Trophoblast cell (in vitro differentiated cells and primary cell): ENCODE measurements at regions not wholly inside any gene's neighbourhood (a gene's known extent, or its start where the extent isn't known, plus 50 kb on each side); places are given as distances from the start of the nearest gene placed in this dataset.

Experiments used
- DNase-seq, 2 donors: peaks; one replicate each; pipeline ENCODE4 v3.0.0-alpha.2; 2016
- H2AFZ ChIP-seq: 2 replicates; pipeline ENCODE4 v1.6.1; 2013; ENCODE audit warnings: low read length, moderate library complexity, mild to moderate bottlenecking; ENCODE audit not compliant: insufficient read depth, poor library complexity
- H2AK5ac ChIP-seq: 2 replicates; pipeline ENCODE4 v1.6.1; 2013; ENCODE audit warnings: mild to moderate bottlenecking, low read length
- H2BK120ac ChIP-seq: 2 replicates; pipeline ENCODE4 v1.6.1; 2013; ENCODE audit warnings: low read length, mild to moderate bottlenecking, moderate library complexity; ENCODE audit not compliant: insufficient read depth, poor library complexity
- H2BK12ac ChIP-seq: 2 replicates; pipeline ENCODE4 v1.6.1; 2013; ENCODE audit warnings: mild to moderate bottlenecking, low read length, moderate library complexity
- H2BK5ac ChIP-seq: 2 replicates; pipeline ENCODE4 v1.6.1; 2013; ENCODE audit warnings: low read length, low read depth, moderate library complexity, mild to moderate bottlenecking; ENCODE audit not compliant: poor library complexity
- H3K14ac ChIP-seq: 2 replicates; pipeline ENCODE4 v1.6.1; 2013; ENCODE audit warnings: mild to moderate bottlenecking, low read length
- H3K18ac ChIP-seq: 2 replicates; pipeline ENCODE4 v1.6.1; 2013; ENCODE audit warnings: mild to moderate bottlenecking, low read length
- H3K23ac ChIP-seq: 2 replicates; pipeline ENCODE4 v1.6.1; 2013; ENCODE audit warnings: low read length
- H3K27ac ChIP-seq: 2 replicates; pipeline ENCODE4 v1.5.1; 2013; ENCODE audit warnings: low read depth, mild to moderate bottlenecking, inconsistent platforms, low read length, moderate library complexity
- H3K27me3 ChIP-seq: 2 replicates; pipeline ENCODE4 v1.6.1; 2013; ENCODE audit warnings: inconsistent platforms, mild to moderate bottlenecking, low read length, moderate library complexity; ENCODE audit not compliant: insufficient read depth
- H3K36me3 ChIP-seq, 2 experiments: 1 replicate in 1 of 2; 2 replicates in 1 of 2; pipeline ENCODE4 v1.6.1; 2013; ENCODE audit warnings: low read length in 2 of 2, mild to moderate bottlenecking in 2 of 2, moderate library complexity in 1 of 2; ENCODE audit not compliant: insufficient read depth in 2 of 2, control insufficient read depth in 1 of 2
- H3K4ac ChIP-seq: 2 replicates; pipeline ENCODE4 v1.6.1; 2013; ENCODE audit warnings: low read depth, mild to moderate bottlenecking, low read length, moderate library complexity
- H3K4me1 ChIP-seq, 2 experiments: 1 replicate in 1 of 2; 2 replicates in 1 of 2; pipeline ENCODE4 v1.6.1; 2013; ENCODE audit warnings: low read length in 2 of 2, mild to moderate bottlenecking in 2 of 2, moderate library complexity in 1 of 2; ENCODE audit not compliant: insufficient read depth in 2 of 2, control insufficient read depth in 1 of 2
- H3K4me2 ChIP-seq: 2 replicates; pipeline ENCODE4 v1.6.1; 2013; ENCODE audit warnings: inconsistent platforms, mild to moderate bottlenecking, low read length, moderate library complexity
- H3K4me3 ChIP-seq: 2 replicates; pipeline ENCODE4 v1.5.1; 2013; ENCODE audit warnings: mild to moderate bottlenecking, low read depth, low read length, inconsistent platforms
- H3K79me1 ChIP-seq: one replicate; pipeline ENCODE4 v1.6.1; 2013; ENCODE audit warnings: low read length
- H3K79me2 ChIP-seq: 2 replicates; pipeline ENCODE4 v1.6.1; 2013; ENCODE audit warnings: low read length, mild to moderate bottlenecking; ENCODE audit not compliant: control insufficient read depth, insufficient read depth, poor library complexity
- H3K9ac ChIP-seq: 2 replicates; pipeline ENCODE4 v1.6.1; 2013; ENCODE audit warnings: mild to moderate bottlenecking, low read length
- H3K9me3 ChIP-seq: 2 replicates; pipeline ENCODE4 v1.6.1; 2013; ENCODE audit warnings: low read depth, mild to moderate bottlenecking, control low read depth, inconsistent platforms, low read length; ENCODE audit not compliant: insufficient read depth
- H4K12ac ChIP-seq: 2 replicates; pipeline ENCODE4 v1.6.1; 2013; ENCODE audit warnings: low read depth, mild to moderate bottlenecking, low read length, moderate library complexity
- H4K8ac ChIP-seq: 2 replicates; pipeline ENCODE4 v1.6.1; 2013; ENCODE audit warnings: low read depth, mild to moderate bottlenecking, low read length, moderate library complexity
- H4K91ac ChIP-seq: one replicate; pipeline ENCODE4 v1.6.1; 2013; ENCODE audit warnings: low read depth, mild to moderate bottlenecking, low read length, moderate library complexity
- WGBS: extraction: QIAGEN DNeasy Blood & Tissue Kit; methylation state at CpG from one replicate; pipeline ENCODE4 v1.1.7; 2013; ENCODE audit warnings: missing lambda C conversion rate; ENCODE audit not compliant: insufficient read length, insufficient coverage; ENCODE audit errors: extremely low coverage; 5-methylcytosine and 5-hydroxymethylcytosine counted together

DNA sequence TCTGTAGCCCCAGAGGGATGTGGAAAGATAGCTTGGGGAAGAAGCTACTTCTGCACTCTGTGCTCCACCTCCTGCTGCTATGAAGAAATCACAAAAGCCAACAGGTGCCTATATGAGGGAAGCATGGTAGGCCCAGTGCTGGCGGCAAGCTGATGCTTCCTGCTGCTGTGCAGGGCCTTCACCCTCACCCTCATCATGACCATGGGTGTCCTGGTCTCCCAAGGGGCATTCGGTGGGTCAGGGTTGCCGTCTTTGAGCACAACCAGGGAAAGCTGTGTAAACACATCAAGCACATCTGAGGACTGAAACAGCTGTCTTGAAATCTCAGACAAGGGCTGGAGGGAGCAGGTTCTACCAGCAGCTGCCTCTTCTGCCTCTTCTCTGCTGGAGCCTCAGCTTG, 184.0 kb downstream of the FNDC1 start:
- Histone ChIP-seq H3K9ac (peak overlapping the region; percentile 23), H4K8ac (no peak overlapping the region), H3K79me2 (no peaks in the 10 kb centered on the region), H3K4ac (no peak overlapping the region), H2BK12ac (no peak overlapping the region), H3K23ac (no peak overlapping the region), H4K91ac (no peak overlapping the region), H3K14ac (no peak overlapping the region), H3K4me2 (no peak overlapping the region), H4K12ac (no peak overlapping the region), H3K36me3 (no peaks in the 10 kb centered on the region), H3K18ac (no peak overlapping the region), H3K9me3 (peaks cover 10% of the 10 kb centered on the region), H2BK5ac (no peak overlapping the region), H3K79me1 (no peaks in the 10 kb centered on the region), H3K4me3 (no peak overlapping the region), H3K27ac (no peak overlapping the region), H2BK120ac (no peak overlapping the region), H2AK5ac (no peak overlapping the region), H3K27me3 (no peaks in the 10 kb centered on the region), H2AFZ (no peak overlapping the region), H3K4me1 (no peaks in the 10 kb centered on the region)
- WGBS, result no CpG with 5 or more reads among the region's 3 CpGs
- no peak for DNase-seq

DNA sequence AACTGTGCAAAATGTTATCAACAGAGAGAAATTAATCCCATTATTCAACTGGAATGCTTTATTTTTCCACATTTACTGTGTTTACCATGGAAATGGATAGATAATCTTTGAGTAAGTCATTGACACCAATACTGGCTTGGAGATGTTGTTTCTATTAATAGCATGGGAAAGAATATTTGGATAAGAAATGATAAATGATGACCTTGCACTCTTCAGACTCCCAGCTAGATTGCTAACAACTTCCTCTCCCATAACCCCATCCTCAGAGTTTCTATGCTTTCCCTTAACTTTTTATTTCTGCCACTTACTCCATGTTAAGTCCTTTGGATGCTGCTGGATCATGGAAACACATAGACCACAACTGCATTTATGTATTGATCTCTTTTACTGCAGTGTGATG, 182.5 kb downstream of the FNDC1 start:
- no peaks in the 10 kb centered on the region for H3K79me2 ChIP-seq
- no peak overlapping the region for H3K23ac ChIP-seq

DNA sequence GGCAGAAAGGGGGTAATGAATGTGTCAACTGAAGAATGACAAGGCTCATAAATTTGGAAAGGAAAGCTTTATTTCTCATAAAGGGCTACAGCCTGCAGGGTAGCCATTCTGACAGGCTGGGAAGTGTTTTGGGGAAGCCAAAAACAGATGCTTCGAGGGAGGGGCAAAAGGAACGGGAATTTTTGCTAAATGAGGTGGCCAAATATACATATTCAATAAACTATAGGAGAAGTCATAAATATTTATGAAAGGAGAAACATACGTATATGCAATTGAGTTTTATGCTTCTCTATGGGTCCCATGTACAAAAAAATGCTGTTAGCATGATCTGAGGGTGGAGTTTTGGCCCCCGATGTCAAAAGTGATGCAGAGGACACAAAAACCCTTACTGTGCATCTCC, 180.7 kb downstream of the FNDC1 start:
- H3K18ac ChIP-seq, result no peak overlapping the region
- H3K14ac ChIP-seq, result no peak overlapping the region
- no peak overlapping the region for H3K4ac ChIP-seq
- H4K8ac ChIP-seq, result no peak overlapping the region
- H3K27ac ChIP-seq, result no peak overlapping the region
- H4K12ac ChIP-seq, result no peak overlapping the region
- no peak overlapping the region for H2BK5ac ChIP-seq
- WGBS, result no CpG with 5 or more reads among the region's 4 CpGs
- no peak overlapping the region for H2AFZ ChIP-seq
- no peak overlapping the region for H3K4me3 ChIP-seq
- no peaks in the 10 kb centered on the region for H3K79me2 ChIP-seq
- H3K9ac ChIP-seq, result no peak overlapping the region
- no peak for DNase-seq
- no peak overlapping the region for H4K91ac ChIP-seq
- no peaks in the 10 kb centered on the region for H3K27me3 ChIP-seq
- H3K36me3 ChIP-seq, result no peaks in the 10 kb centered on the region
- no peaks in the 10 kb centered on the region for H3K4me1 ChIP-seq
- no peak overlapping the region for H2BK12ac ChIP-seq
- peaks cover 10% of the 10 kb centered on the region for H3K9me3 ChIP-seq
- no peak overlapping the region for H3K4me2 ChIP-seq
- H2BK120ac ChIP-seq, result no peak overlapping the region
- H3K23ac ChIP-seq, result no peak overlapping the region
- no peak overlapping the region for H2AK5ac ChIP-seq
- H3K79me1 ChIP-seq, result no peaks in the 10 kb centered on the region

More for the DNA sequence above, 182.5 kb downstream of the FNDC1 start:
- H3K4me2 ChIP-seq, result no peak overlapping the region
- H2BK120ac ChIP-seq, result no peak overlapping the region
- H3K9ac ChIP-seq, result no peak overlapping the region
- H4K8ac ChIP-seq, result no peak overlapping the region
- no peaks in the 10 kb centered on the region for H3K27me3 ChIP-seq
- H2BK12ac ChIP-seq, result no peak overlapping the region
- H3K4me3 ChIP-seq, result no peak overlapping the region
- DNase-seq, result no peak
- no peaks in the 10 kb centered on the region for H3K36me3 ChIP-seq
- H3K9me3 ChIP-seq, result peaks cover 10% of the 10 kb centered on the region
- no peak overlapping the region for H3K27ac ChIP-seq
- no peak overlapping the region for H3K18ac ChIP-seq
- no peak overlapping the region for H2AK5ac ChIP-seq
- no peak overlapping the region for H4K12ac ChIP-seq
- no peak overlapping the region for H3K14ac ChIP-seq
- H3K79me1 ChIP-seq, result no peaks in the 10 kb centered on the region
- no peak overlapping the region for H3K4ac ChIP-seq
- H2BK5ac ChIP-seq, result no peak overlapping the region
- H2AFZ ChIP-seq, result no peak overlapping the region
- no peak overlapping the region for H4K91ac ChIP-seq
- H3K4me1 ChIP-seq, result no peaks in the 10 kb centered on the region

DNA sequence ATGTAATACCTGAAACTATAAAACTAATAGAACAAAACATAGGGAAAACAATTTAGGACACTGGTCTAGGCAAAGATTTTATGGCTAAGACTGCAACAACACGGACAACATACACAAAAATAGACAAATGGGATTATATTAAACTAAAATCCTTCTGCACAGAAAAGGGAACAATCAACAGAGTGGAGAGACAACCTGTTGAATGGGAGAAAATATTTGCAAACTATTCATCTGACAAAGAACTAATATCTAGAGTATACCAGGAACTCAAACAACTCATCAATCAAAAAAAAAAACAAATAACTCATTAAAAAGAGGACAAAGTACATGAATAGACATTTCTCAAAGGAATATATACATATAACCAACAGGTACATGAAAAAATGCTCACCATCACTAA, 174.5 kb downstream of the FNDC1 start:
- Histone ChIP-seq H3K14ac (no peak overlapping the region), H3K27me3 (no peaks in the 10 kb centered on the region), H3K4me2 (no peak overlapping the region), H3K79me1 (no peaks in the 10 kb centered on the region), H4K8ac (no peak overlapping the region), H3K4me3 (no peak overlapping the region), H2AK5ac (no peak overlapping the region), H3K23ac (no peak overlapping the region), H2BK5ac (no peak overlapping the region), H3K36me3 (no peaks in the 10 kb centered on the region), H4K91ac (no peak overlapping the region), H4K12ac (no peak overlapping the region), H3K9me3 (no peaks in the 10 kb centered on the region), H3K79me2 (no peaks in the 10 kb centered on the region), H3K9ac (no peak overlapping the region), H2AFZ (no peak overlapping the region), H3K27ac (no peak overlapping the region), H2BK120ac (no peak overlapping the region), H3K4me1 (no peaks in the 10 kb centered on the region), H3K18ac (no peak overlapping the region), H2BK12ac (no peak overlapping the region), H3K4ac (no peak overlapping the region)
- DNase-seq, result no peak
- no CpG with 5 or more reads among the region's 1 CpG for WGBS
